ENCODE measurements at regions not wholly inside any gene's neighbourhood (a gene's known extent, or its start where the extent isn't known, plus 50 kb on each side); places are given as distances from the start of the nearest gene placed in this dataset.

- no peak for TF ChIP-seq PRDM6 (tag by site-specific recombination; IDR thresholded peaks at IDR 0.05)
Measured at GRCh38 chr11:93256623-93257022, 58.8 kb upstream of the SLC36A4 start (continued).

- H3K4me3 ChIP-seq (ENCODE audit: low read depth, low read length) = no peak overlapping the region
- H3K36me3 ChIP-seq (ENCODE audit: control insufficient read depth in 2 of 2, insufficient read depth in 1 of 2, low read length in 2 of 2) = no peaks in the 10 kb centered on the region
- ChIA-PET POLR2A (no interaction called here), CTCF (no interaction called here)
- no peaks in the 10 kb centered on the region for H3K4me1 ChIP-seq (ENCODE audit: control insufficient read depth, insufficient read depth, low read length)
- no peak for TF ChIP-seq KLF8 (tag by site-specific recombination; IDR thresholded peaks at IDR 0.05)
- TF ChIP-seq OSR2 (tag by site-specific recombination; IDR thresholded peaks at IDR 0.05) = no peak
- no peak overlapping the region for H3K27ac ChIP-seq (ENCODE audit: extremely low read depth, low read depth, low read length)
- H3K9me3 ChIP-seq (ENCODE audit: control insufficient read depth, insufficient read depth, low read depth, low read length) = no peaks in the 10 kb centered on the region
Measured at GRCh38 chr11:93267383-93267782, 63.2 kb upstream of the DEUP1 start.

- ChIA-PET CTCF (no interaction called here), POLR2A (no interaction called here)
- Histone ChIP-seq H3K4me1 (ENCODE audit: control insufficient read depth, insufficient read depth, low read length) (no peaks in the 10 kb centered on the region), H3K9me3 (ENCODE audit: control insufficient read depth, insufficient read depth, low read depth, low read length) (no peaks in the 10 kb centered on the region), H3K27ac (ENCODE audit: extremely low read depth, low read depth, low read length) (no peak overlapping the region), H3K4me3 (ENCODE audit: low read depth, low read length) (no peak overlapping the region), H3K36me3 (ENCODE audit: control insufficient read depth in 2 of 2, insufficient read depth in 1 of 2, low read length in 2 of 2) (no peaks in the 10 kb centered on the region)
- TF ChIP-seq ZNF658 (tag by site-specific recombination; IDR thresholded peaks at IDR 0.05) = no peak
- TF ChIP-seq KLF10 (tag by site-specific recombination; IDR thresholded peaks at IDR 0.05) = no peak
- TF ChIP-seq SP3 (tag by site-specific recombination; IDR thresholded peaks at IDR 0.05) = no peak
- TF ChIP-seq ZNF324 (tag by site-specific recombination; IDR thresholded peaks at IDR 0.05) = no peak
Measured at GRCh38 chr11:93268287-93269040, 62.1 kb upstream of the DEUP1 start.

- Histone ChIP-seq H3K4me1 (ENCODE audit: control insufficient read depth, insufficient read depth, low read length) (no peaks in the 10 kb centered on the region), H3K4me3 (ENCODE audit: low read depth, low read length) (no peak overlapping the region), H3K27ac (ENCODE audit: extremely low read depth, low read depth, low read length) (no peak overlapping the region), H3K36me3 (ENCODE audit: control insufficient read depth in 2 of 2, insufficient read depth in 1 of 2, low read length in 2 of 2) (no peaks in the 10 kb centered on the region), H3K9me3 (ENCODE audit: control insufficient read depth, insufficient read depth, low read depth, low read length) (no peaks in the 10 kb centered on the region)
- CTCF ChIA-PET = no interaction called here
- TF ChIP-seq MZF1 (tag by site-specific recombination; IDR thresholded peaks at IDR 0.05; ENCODE audit: borderline replicate concordance) (no peak), ZNF629 (tag by site-specific recombination; IDR thresholded peaks at IDR 0.05) (no peak), PRDM10 (tag by site-specific recombination; IDR thresholded peaks at IDR 0.05) (no peak), ZNF16 (tag by site-specific recombination; IDR thresholded peaks at IDR 0.05; ENCODE audit: low read depth) (no peak), PRDM4 (tag by site-specific recombination; IDR thresholded peaks at IDR 0.05) (no peak), ZNF394 (tag by site-specific recombination; IDR thresholded peaks at IDR 0.05; ENCODE audit: borderline replicate concordance) (no peak), BCL11A (tag by site-specific recombination; IDR thresholded peaks at IDR 0.05; ENCODE audit: low read depth) (no peak), ELK4 (IDR thresholded peaks at IDR 0.05; ENCODE audit: borderline replicate concordance, low read depth, low read length) (no peak), ZNF600 (tag by site-specific recombination; IDR thresholded peaks at IDR 0.05) (no peak), ZIC2 (tag by site-specific recombination; IDR thresholded peaks at IDR 0.05) (no peak)
- POLR2A ChIA-PET = no interaction called here
Measured at GRCh38 chr11:93271596-93271995, 58.9 kb upstream of the DEUP1 start.

Measured in HEK293 (cell line).